ENCODE measurements at regions not wholly inside any gene's neighbourhood (a gene's known extent, or its start where the extent isn't known, plus 50 kb on each side); places are given as distances from the start of the nearest gene placed in this dataset.
A peak's percentile ranks its signal among the peaks of the same experiment; 100 is the strongest.

- no peak for DNase-seq
- TF ChIP-seq CTCF (IDR thresholded peaks at IDR 0.05; ENCODE audit: low read depth, low read length) = no peak
- Histone ChIP-seq H3K4me1 (0 out of 2 replicates have a peak, but pooled peaks cover 3% of the 10 kb centered on the region), H3K36me3 (no peaks in the 10 kb centered on the region), H3K4me3 (ENCODE audit: low read depth, low read length) (no peak overlapping the region), H3K27me3 (no peaks in the 10 kb centered on the region), H3K9me3 (no peaks in the 10 kb centered on the region)
These were observed 58.0 kb downstream of the ARL6IP4 start for GRCh38 chr12:123038486-123038885.

GRCh38 chr12:123037791-123038190 lies 57.3 kb downstream of the ARL6IP4 start:
- 0 out of 2 replicates have a peak, but pooled peaks cover 3% of the 10 kb centered on the region for H3K4me1 ChIP-seq
- H3K4me3 ChIP-seq (ENCODE audit: low read depth, low read length) = no peak overlapping the region
- no peaks in the 10 kb centered on the region for H3K36me3 ChIP-seq
- no peak for DNase-seq
- H3K27me3 ChIP-seq = no peaks in the 10 kb centered on the region
- H3K9me3 ChIP-seq = no peaks in the 10 kb centered on the region
- no peak for TF ChIP-seq CTCF (IDR thresholded peaks at IDR 0.05; ENCODE audit: low read depth, low read length)

GRCh38 chr12:123036466-123037285 lies 56.2 kb downstream of the ARL6IP4 start:
- no peak for DNase-seq
- Histone ChIP-seq H3K4me3 (ENCODE audit: low read depth, low read length) (no peak overlapping the region), H3K36me3 (no peaks in the 10 kb centered on the region), H3K27me3 (no peaks in the 10 kb centered on the region), H3K9me3 (no peaks in the 10 kb centered on the region), H3K4me1 (0 out of 2 replicates have a peak, but pooled peaks cover 3% of the 10 kb centered on the region)
- no peak for TF ChIP-seq CTCF (IDR thresholded peaks at IDR 0.05; ENCODE audit: low read depth, low read length)

DNA sequence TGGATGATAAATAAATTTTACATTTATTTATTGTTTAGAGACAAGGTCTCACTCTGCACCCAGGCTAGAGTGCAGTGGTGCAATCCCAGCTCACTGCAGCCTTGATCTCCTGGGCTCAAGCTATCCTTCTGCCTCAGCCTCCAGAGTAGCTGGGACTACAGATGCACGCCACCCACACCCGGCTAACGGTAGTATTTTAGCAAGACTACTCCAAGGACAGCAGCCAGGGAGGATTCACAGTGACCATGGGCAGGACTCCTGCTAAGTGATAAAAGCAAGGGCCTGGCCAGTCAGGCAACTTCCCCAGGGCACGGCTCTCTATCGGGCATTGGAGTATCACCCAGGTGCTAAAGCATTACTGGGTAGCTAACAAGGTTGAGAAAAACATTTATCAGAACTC lies 55.4 kb downstream of the ARL6IP4 start:
- H3K9me3 ChIP-seq = no peaks in the 10 kb centered on the region
- H3K36me3 ChIP-seq = no peaks in the 10 kb centered on the region
- H3K27me3 ChIP-seq = no peaks in the 10 kb centered on the region
- no peak overlapping the region for H3K4me3 ChIP-seq (ENCODE audit: low read depth, low read length)
- no peak for TF ChIP-seq CTCF (IDR thresholded peaks at IDR 0.05; ENCODE audit: low read depth, low read length)
- DNase-seq = no peak
- H3K4me1 ChIP-seq = 0 out of 2 replicates have a peak, but pooled peaks cover 3% of the 10 kb centered on the region

DNA sequence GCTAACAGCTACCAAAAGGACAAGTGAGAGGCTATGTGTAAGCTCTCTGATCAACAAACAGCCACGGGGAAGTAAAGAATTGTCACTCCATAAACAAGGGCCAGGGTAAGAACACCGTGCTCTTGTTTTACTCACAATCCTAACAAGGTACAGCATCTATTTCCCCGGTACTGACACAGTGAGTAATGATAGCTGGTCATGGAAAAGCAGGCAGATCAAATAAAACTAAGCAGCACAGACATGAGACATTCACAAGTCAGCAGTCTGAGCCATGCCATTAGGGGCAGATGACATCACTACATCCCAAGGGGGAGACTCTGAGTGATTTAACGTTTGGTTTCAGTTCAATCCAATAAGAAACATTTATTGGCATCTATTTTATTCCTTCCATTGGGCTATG lies 54.4 kb downstream of the ARL6IP4 start:
- H3K36me3 ChIP-seq = no peaks in the 10 kb centered on the region
- H3K4me1 ChIP-seq = 0 out of 2 replicates have a peak, but pooled peaks cover 3% of the 10 kb centered on the region
- TF ChIP-seq CTCF (IDR thresholded peaks at IDR 0.05; ENCODE audit: low read depth, low read length) = no peak
- no peaks in the 10 kb centered on the region for H3K27me3 ChIP-seq
- H3K9me3 ChIP-seq = no peaks in the 10 kb centered on the region
- DNase-seq = peak; percentile 28
- H3K4me3 ChIP-seq (ENCODE audit: low read depth, low read length) = no peak overlapping the region

- Histone ChIP-seq H3K9me3 (no peaks in the 10 kb centered on the region), H3K4me3 (ENCODE audit: low read depth, low read length) (no peak overlapping the region), H3K36me3 (no peaks in the 10 kb centered on the region), H3K4me1 (0 out of 2 replicates have a peak, but pooled peaks cover 3% of the 10 kb centered on the region), H3K27me3 (no peaks in the 10 kb centered on the region)
- DNase-seq = no peak
- TF ChIP-seq CTCF (IDR thresholded peaks at IDR 0.05; ENCODE audit: low read depth, low read length) = no peak
These were observed 53.6 kb downstream of the ARL6IP4 start for GRCh38 chr12:123034022-123034541.

Data from BE2C (cell line).